ENCODE measurements at regions not wholly inside any gene's neighbourhood (a gene's known extent, or its start where the extent isn't known, plus 50 kb on each side); places are given as distances from the start of the nearest gene placed in this dataset.

DNA sequence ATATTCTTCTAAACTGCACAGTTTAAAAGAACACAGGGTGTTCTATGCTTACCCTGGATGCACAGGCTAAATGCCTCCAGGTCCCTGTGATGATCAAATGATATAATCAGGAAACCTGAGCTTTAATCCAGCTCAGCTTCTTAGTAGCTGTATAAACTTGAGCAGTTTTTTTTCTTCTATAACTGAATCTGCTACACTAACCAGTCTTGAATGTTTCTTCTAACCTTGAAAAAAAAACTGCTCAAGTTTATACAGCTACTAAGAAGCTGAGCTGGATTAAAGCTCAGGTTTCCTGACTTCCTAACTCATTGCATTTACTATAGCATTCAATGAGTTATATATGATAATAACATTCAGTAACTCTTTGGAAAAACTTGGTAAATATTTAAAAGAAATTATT lies 358.2 kb downstream of the CD109 start:
- no peak overlapping the region for H3K4me3 ChIP-seq (ENCODE audit: low read length)
- DNase-seq (ENCODE audit: low read depth), result no peak
- TF ChIP-seq, protein P1, sequence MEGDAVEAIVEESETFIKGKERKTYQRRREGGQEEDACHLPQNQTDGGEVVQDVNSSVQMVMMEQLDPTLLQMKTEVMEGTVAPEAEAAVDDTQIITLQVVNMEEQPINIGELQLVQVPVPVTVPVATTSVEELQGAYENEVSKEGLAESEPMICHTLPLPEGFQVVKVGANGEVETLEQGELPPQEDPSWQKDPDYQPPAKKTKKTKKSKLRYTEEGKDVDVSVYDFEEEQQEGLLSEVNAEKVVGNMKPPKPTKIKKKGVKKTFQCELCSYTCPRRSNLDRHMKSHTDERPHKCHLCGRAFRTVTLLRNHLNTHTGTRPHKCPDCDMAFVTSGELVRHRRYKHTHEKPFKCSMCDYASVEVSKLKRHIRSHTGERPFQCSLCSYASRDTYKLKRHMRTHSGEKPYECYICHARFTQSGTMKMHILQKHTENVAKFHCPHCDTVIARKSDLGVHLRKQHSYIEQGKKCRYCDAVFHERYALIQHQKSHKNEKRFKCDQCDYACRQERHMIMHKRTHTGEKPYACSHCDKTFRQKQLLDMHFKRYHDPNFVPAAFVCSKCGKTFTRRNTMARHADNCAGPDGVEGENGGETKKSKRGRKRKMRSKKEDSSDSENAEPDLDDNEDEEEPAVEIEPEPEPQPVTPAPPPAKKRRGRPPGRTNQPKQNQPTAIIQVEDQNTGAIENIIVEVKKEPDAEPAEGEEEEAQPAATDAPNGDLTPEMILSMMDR (conservative IDR thresholded peaks at IDR 0.05; ENCODE audit: low read length), result no peak

DNA sequence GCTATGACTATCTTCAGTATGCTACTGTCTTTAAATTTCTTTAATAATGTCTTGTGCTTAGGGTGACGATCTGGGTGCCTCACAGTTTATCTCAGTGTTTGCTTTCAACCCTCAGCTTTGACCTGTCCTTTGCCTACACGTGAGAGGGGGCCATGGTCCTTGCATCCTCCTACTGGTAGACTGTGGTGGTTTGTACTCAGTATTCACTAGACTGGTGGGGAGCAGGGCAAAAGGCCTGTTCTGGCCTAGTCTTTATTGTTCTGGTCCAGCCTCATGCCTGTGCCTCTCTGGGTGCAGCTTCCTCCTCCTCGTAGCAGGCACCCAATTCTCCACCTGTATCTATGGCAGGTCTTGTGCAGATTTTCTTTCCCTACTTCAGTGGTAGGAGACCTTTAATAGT lies 354.9 kb downstream of the CD109 start:
- H3K4me3 ChIP-seq (ENCODE audit: low read length), result no peak overlapping the region
- DNase-seq (ENCODE audit: low read depth), result no peak
- TF ChIP-seq, protein P1 (conservative IDR thresholded peaks at IDR 0.05; ENCODE audit: low read length), result no peak

DNA sequence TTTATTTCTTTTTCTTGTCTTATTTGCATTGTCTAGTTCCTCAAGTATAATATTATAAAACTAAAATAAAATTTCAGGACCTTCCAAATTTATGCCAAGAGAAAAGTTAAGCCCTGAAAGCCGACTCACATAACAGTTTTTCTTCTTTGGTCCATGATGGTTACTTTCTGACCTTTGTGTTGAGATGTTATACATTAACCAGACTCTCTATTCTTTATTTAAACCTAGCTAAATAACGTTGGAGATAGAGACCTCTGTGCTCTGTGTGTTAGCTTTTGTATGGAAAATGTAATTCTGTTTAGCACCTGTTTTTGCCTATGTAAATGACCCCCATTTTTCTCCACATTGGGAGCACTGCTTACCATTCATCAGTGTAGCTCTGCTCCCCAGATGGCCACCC lies 352.4 kb downstream of the CD109 start:
- H3K4me3 ChIP-seq (ENCODE audit: low read length), result no peak overlapping the region
- DNase-seq (ENCODE audit: low read depth), result no peak
- TF ChIP-seq, protein P1 (conservative IDR thresholded peaks at IDR 0.05; ENCODE audit: low read length), result no peak

DNA sequence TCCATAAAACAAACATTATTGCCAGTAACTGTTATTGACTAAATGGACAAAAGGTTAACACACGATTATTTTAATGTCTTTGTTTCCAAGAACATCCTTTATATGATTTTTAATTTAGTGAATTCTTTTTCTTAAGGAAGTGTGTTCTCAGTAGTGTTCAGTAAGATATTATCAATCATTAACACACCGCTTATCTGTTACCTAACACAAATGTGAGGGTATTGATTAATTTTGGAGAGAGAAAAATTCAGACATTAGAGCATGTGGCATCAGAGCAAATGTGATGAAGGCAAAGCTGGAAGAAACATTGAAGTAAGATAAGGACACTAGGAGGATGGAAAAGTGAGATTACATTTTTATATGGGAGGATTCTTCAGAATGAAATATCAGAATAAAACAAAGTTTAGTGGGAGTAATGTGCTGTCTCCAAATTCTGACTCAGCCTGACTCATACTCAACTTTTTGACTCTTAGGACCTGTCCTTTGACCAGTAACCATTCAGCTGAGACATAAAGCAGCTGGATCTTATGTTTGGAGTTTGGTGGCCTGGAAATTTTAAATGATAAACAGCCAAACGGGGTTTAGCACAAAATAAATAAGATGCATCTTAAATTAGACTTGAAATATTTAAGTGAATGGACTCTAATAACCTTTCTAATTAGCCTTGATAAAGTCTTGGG lies 348.6 kb downstream of the CD109 start:
- TF ChIP-seq, protein P1 (conservative IDR thresholded peaks at IDR 0.05; ENCODE audit: low read length), result no peak
- peak; percentile 44 for DNase-seq (ENCODE audit: low read depth)
- H3K4me3 ChIP-seq (ENCODE audit: low read length), result no peak overlapping the region

DNA sequence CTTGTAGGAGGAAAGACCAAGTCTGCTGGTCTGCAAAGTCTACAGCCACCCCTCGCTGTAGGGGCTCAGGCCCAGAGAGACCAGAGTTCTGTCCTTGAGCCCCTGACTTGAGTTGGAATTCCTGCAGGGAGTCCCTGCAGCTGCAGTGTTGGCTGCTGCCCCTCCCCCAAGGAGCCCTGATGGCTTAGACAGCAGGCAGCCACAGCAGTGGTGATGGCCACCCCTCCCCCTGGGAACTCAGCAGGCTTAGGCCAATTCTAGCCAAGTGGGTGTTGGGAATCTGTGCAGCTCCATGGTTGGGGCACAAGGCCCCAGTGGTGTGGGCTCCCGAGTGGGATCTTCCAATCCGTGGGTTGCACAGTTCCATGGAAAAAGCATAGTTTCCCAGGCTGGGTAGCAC lies 345.4 kb downstream of the CD109 start:
- DNase-seq (ENCODE audit: low read depth), result no peak
- TF ChIP-seq, protein P1 (conservative IDR thresholded peaks at IDR 0.05; ENCODE audit: low read length), result no peak
- H3K4me3 ChIP-seq (ENCODE audit: low read length), result no peak overlapping the region

DNA sequence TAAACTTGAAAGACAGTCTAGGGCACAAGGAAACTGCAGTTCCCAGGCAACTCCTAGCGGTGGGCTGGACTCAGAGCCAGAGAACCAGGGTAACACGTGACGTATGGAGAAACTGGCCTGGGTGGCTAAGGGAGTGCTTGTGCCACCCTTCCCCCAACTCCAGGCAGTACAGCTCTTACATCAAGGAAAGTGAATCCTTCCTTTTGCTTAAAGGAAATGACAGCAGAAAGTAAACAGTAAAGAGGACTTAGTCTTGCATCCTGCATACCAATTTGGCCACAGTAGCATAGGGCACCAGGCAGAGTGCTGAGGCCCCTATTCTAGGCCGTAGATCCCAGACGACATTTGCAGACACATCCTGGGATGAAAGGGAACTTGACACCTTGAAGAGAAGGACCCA lies 322.8 kb downstream of the CD109 start:
- DNase-seq (ENCODE audit: low read depth), result no peak
- TF ChIP-seq, protein P1 (conservative IDR thresholded peaks at IDR 0.05; ENCODE audit: low read length), result no peak
- no peak overlapping the region for H3K4me3 ChIP-seq (ENCODE audit: low read length)

DNA sequence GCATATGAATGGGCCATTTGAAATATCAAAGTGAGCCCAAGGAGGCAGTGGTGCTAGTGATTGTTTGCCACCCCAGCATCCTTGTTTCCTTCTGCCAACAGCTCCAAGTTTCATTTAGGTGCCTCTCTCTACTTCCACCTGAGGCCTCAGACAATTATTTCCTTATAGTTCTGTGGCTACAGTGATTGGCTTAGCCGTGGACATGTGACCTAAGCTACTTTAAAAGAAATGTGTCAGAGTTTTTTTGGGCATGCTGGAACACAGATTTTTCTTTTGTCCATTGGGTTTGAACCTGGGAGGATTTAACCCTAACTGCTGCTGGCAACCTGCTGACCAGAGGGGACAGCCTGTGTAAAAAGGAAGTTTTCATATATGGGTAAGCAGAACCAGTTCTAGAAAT lies 319.4 kb downstream of the CD109 start:
- TF ChIP-seq, protein P1 (conservative IDR thresholded peaks at IDR 0.05; ENCODE audit: low read length), result no peak
- H3K4me3 ChIP-seq (ENCODE audit: low read length), result no peak overlapping the region

More for the DNA sequence above, 319.4 kb downstream of the CD109 start:
- DNase-seq (ENCODE audit: low read depth), result no peak

Measured in AG10803 (cell line).